Astrocyte of the spinal cord (primary cell): ENCODE measurements at regions not wholly inside any gene's neighbourhood (a gene's known extent, or its start where the extent isn't known, plus 50 kb on each side); places are given as distances from the start of the nearest gene placed in this dataset.

ENCODE experiments used
- DNase-seq: peaks from one replicate; pipeline ENCODE4 v3.0.0; 2011; ENCODE audit warnings: low read depth, low spot score
- H3K4me3 ChIP-seq: 2 replicates; pipeline ENCODE4 v1.5.1; 2011; ENCODE audit warnings: low read depth, mild to moderate bottlenecking, low read length, moderate library complexity
- in situ Hi-C: cut with HindIII; loops from 2 replicates; pipeline ENCODE4 v1.10.0; 2017; ENCODE audit warnings: low sequenced_read_pairs
- TF ChIP-seq, protein P1 (sequence below): IDR thresholded peaks from 2 replicates; pipeline ENCODE4 v1.5.1; 2012; ENCODE audit warnings: low read depth, mild to moderate bottlenecking, low read length, inconsistent platforms

DNA sequence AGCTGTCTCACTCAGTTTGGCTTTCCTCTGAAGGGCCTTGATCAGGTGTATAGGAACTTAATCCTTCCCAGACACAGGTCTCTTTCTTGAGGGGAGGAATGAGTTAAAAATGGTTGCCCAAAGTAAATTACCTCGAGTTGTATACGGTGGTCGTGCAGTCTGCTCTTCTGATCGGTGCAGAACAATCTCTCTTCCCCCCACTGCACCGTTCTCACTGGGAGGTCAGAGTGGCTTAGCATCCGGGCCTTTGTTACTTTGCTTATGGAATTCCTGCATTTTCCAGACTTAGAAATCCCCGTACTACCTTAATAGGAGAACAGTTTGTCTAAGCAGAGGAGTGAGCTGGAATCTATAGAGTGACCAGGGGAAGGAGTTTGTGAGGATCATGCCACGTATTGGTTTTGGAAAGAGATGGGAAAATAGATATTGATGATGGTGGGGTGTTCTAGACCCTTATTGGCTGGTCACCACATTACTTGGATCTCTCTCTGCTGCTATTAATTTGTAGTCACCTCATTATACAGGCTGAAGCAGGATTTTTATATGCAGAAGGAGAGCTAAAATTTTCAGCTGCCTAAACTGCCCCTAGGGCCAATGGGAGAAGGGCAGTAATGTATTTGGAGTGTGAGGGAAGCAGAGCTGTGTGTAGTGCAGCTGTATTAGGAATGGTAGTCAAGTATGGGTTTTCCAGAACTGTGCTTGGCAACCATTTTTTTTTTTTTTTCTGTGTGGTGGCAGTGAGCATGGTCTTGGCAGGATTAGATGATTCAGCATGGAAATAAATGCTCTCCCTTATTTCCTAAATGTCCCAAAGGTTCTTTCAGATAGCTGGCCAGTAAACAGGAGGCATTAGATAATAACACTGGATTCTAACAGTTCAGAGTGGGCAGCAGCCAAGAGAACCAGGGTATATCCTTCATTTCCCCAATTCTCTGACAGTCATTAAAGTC is 81.5 kb downstream of the NDUFS5 start:
- peak overlapping the region; percentile 84 for H3K4me3 ChIP-seq
- DNase-seq = no peak
- in situ Hi-C loops = no loop called here
- TF ChIP-seq, protein P1, sequence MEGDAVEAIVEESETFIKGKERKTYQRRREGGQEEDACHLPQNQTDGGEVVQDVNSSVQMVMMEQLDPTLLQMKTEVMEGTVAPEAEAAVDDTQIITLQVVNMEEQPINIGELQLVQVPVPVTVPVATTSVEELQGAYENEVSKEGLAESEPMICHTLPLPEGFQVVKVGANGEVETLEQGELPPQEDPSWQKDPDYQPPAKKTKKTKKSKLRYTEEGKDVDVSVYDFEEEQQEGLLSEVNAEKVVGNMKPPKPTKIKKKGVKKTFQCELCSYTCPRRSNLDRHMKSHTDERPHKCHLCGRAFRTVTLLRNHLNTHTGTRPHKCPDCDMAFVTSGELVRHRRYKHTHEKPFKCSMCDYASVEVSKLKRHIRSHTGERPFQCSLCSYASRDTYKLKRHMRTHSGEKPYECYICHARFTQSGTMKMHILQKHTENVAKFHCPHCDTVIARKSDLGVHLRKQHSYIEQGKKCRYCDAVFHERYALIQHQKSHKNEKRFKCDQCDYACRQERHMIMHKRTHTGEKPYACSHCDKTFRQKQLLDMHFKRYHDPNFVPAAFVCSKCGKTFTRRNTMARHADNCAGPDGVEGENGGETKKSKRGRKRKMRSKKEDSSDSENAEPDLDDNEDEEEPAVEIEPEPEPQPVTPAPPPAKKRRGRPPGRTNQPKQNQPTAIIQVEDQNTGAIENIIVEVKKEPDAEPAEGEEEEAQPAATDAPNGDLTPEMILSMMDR = no peak

DNA sequence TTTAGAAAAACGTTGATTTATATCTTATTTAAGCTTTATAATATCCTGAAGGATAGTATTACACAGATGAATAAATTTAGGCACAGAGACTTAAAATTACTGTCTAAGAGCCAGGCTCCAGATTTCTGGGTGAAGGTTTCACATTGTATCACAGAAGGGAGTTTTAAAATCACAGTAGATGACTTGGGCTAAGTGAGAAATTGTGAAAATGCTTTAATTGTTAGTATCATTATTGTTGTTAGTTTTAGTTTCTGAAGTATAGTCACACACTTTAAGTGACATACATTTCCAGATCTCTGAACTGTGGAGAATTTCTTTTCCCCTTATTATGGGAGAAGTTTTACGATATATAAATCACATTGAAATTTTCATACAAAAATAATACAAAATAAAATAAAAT is 83.5 kb downstream of the NDUFS5 start:
- TF ChIP-seq, protein P1 = no peak
- in situ Hi-C loops = no loop called here
- H3K4me3 ChIP-seq = no peak overlapping the region
- no peak for DNase-seq

DNA sequence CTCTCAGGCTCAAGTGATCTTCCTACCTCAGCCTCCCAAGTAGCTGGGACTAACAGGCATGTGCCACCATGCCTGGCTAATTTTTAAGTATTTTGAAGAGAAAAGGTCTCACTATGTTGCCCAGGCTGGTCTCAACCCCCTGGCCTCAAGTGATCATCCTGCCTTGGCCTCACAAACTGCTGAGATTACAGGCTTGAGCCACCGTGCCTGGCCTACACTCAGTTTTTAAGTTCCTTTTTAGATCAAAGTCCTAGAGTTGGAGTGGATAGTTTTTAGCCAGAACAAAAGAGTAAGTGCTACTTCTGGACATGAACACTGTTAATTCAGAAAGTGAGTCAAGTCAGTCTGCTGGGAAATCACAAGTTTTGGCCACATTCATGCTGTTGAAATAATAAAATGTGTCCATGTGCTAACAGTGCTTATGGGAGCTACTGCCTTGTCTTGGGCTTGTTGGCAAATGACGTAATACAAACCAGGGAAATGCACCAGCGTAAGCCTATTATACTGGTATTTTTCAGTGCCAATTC is 84.2 kb downstream of the NDUFS5 start:
- TF ChIP-seq, protein P1 = no peak
- in situ Hi-C loops = no loop called here
- no peak overlapping the region for H3K4me3 ChIP-seq
- peak; percentile 91 for DNase-seq

DNA sequence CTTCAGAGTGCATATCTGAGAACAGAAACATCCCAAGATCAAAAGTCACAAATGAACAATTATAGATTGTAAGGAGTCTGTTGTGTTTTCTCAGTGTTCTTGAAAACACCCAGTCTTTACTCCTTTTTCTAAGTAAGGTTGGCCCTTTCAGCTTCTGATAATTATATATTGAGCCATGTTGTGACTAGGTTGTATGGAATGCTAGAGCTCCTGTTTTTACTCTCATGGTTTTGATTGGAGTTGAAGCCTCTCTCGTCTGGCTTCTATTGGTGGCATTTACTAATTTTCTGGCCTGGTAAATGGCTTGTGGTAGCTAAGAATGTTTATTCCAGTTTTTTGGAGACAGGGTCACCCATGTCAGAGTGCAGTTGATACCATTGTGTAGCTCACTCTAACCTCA is 84.7 kb downstream of the NDUFS5 start:
- TF ChIP-seq, protein P1 = no peak
- no peak overlapping the region for H3K4me3 ChIP-seq
- no peak for DNase-seq
- in situ Hi-C loops = no loop called here

DNA sequence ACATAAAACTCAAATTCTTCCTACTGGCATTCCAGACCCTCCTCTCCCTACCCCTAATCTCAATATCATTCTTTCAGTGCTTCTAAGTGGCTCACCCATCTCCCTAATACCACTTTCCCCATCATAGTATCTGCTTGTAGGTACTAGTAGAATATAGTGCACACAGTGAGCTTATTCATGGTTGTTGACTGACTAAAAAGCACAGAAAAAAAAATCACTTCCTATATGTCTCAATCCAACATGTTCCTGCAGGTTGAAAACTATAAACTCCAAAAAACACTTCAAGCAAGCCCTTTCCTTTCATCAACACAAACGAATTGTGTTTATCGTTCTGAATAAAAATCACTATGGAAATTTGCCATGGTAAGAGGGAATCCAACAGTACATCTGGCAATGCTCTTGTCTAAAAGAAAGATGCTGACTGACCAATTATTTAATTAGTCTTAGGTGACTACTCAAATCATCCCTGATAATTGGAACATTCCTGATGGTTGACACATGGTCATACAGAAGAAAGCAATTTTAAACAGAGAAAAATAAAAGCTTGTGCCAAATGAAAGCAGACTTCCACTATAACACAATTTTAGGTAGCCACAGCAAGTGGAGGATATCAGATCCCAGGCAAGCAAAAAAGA is 87.1 kb downstream of the NDUFS5 start:
- no peak for DNase-seq
- no peak overlapping the region for H3K4me3 ChIP-seq
- TF ChIP-seq, protein P1 = no peak
- in situ Hi-C loops = no loop called here

DNA sequence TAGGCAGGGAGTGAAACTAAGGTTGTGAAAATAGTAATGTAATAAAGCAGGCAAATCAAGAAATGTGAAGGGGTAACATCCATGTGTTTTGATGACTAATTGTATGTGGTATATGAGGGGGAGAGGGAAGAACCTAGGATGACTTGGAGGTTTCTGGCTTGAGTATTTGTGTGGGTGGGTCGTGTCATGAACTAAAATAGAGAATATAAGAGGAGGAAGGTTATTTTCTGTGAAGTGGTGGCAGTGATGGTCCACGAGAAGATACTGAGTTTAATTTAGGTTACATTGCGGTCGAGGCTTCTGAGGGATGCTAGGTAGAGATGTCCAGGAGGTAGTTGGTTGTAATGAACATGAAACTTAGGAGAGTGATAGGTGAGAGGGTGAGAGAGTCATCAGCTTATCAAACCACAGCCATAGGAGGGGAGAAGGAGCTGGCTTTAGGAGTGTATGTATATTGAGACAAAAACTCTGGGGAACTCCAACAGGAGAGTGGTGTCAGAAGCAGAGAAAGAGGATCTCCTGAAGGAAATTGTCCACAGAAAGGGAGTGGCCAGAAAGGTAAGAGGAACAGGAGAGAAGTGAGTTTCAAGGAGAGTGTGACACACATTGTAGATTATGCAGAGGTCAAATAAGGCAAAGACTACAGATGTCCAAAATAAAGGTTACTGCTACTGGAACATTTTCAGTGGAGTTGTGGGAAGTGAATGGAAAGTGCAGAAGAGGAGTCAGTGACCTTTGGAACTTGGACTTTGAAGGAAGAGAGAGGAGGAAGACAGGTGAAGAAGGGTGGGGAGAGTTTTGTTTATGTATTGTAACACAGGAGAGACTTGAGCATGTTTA is 89.0 kb upstream of the MACF1 start:
- TF ChIP-seq, protein P1 = no peak
- H3K4me3 ChIP-seq = no peak overlapping the region
- DNase-seq = peak; percentile 49
- in situ Hi-C loops = no loop called here
